Heart left ventricle (tissue), 13 donors: ENCODE measurements at regions not wholly inside any gene's neighbourhood (a gene's known extent, or its start where the extent isn't known, plus 50 kb on each side); places are given as distances from the start of the nearest gene placed in this dataset.

ENCODE experiments used
- CTCF ChIP-seq, 12 donors: fragments of 200-600 bp; sonication (generic) in 4 of 12; IDR thresholded peaks; one replicate each; pipeline versions ENCODE4 v1.5.0 to v1.8.0; 2018 to 2022; ENCODE audit warnings: antibody characterized with exemption in 12 of 12, mild to moderate bottlenecking in 5 of 12
- POLR2A ChIP-seq, 2 donors: fragments of 450-650 bp; IDR thresholded peaks; one replicate each; pipeline ENCODE4 v1.6.1; 2017; ENCODE audit warnings: antibody characterized with exemption in 2 of 2, mild to moderate bottlenecking in 2 of 2, moderate library complexity in 2 of 2
- donor health status: ischemic (EF 13 %, LVEDD 7.1; RV severe dilation, severe dysfunction).
- donor health status: DM: no; HTN: yes; CAD: no.
- donor health status: DM: no; HTN: no; CAD: no.
- donor health status: ischemic (EF 25% LVEDD 6.9; RV normal size, moderate dysfunction).
- donor health status: ischemic (EF 25% LVEDD 5.7; RV mildly dilated, moderate dysfunction).
- donor health status: ischemic (EF 35%, LVEDD 5.7; RV mildly dilated, moderate dysfunction).
- donor health status: nonischemic (EF 11% LVEDD 7.7; RV severe dilation, severe dysfunction).
- donor health status: DM: yes; HTN: yes; CAD: no.
- donor health status: PGD.
- donor health status: ischemic (EF 29% LVEDD 5.4; RV normal size, mild dysfunction).
- donor health status: nonischemic (EF 23%, LVEDD 6.1; RV moderate dilation, normal function).

- TF ChIP-seq CTCF (IDR thresholded peaks at IDR 0.05) (no peak), POLR2A (IDR thresholded peaks at IDR 0.05) (no peak)
Observed at GRCh38 chr2:52629944-52630343, 1137.7 kb upstream of the CHAC2 start.
